HEK293T (cell line): ENCODE measurements at regions not wholly inside any gene's neighbourhood (a gene's known extent, or its start where the extent isn't known, plus 50 kb on each side); places are given as distances from the start of the nearest gene placed in this dataset.

Experiments
- ARNT ChIP-seq: fragments of 450-650 bp; IDR thresholded peaks from 2 replicates; pipeline ENCODE4 v1.6.1; 2017; ENCODE audit warnings: mild to moderate bottlenecking
- BHLHE40 ChIP-seq: fragments of 450-650 bp; IDR thresholded peaks from 2 replicates; pipeline ENCODE4 v1.6.1; 2016; ENCODE audit warnings: mild to moderate bottlenecking, moderate library complexity, borderline replicate concordance
- ELF4 ChIP-seq: fragments of 450-650 bp; IDR thresholded peaks from 2 replicates; pipeline ENCODE4 v1.6.1; 2017; ENCODE audit warnings: antibody characterized with exemption
- FOXA1 ChIP-seq: fragments of 450-650 bp; IDR thresholded peaks from 2 replicates; pipeline ENCODE4 v1.6.1; 2016; ENCODE audit warnings: mild to moderate bottlenecking
- FOXK2 ChIP-seq: fragments of 450-650 bp; IDR thresholded peaks from 2 replicates; pipeline ENCODE4 v1.6.1; 2016; ENCODE audit warnings: mild to moderate bottlenecking
- FOXM1 ChIP-seq: fragments of 450-650 bp; IDR thresholded peaks from 2 replicates; pipeline ENCODE4 v1.6.1; 2017; ENCODE audit warnings: mild to moderate bottlenecking, borderline replicate concordance
- HDGF ChIP-seq: fragments of 450-650 bp; IDR thresholded peaks from 2 replicates; pipeline ENCODE4 v1.6.1; 2017; ENCODE audit warnings: antibody characterized with exemption, borderline replicate concordance
- SP1 ChIP-seq: fragments of 450-650 bp; IDR thresholded peaks from 2 replicates; pipeline ENCODE4 v1.6.1; 2017
- SUZ12 ChIP-seq: fragments of 450-650 bp; IDR thresholded peaks from 2 replicates; pipeline ENCODE4 v1.6.1; 2016; ENCODE audit warnings: mild to moderate bottlenecking

DNA sequence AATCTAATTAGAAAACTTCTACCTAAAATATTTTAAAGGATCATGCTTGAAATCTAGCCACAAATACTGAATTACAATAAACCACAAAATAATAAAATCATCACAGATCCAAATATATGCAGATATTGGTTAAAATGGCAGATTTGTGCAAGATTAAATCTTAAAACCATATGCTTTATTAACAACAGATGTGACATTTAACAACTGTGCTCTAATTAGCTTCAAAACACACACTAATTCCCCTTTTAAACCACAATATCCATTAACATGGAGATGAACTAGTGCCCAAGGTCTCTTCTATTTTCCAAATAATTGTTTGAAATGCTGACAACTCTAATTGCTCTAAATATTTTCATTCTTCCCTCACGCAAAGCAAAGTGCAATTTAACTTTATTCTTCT lies 1530.3 kb downstream of the SI start:
- TF ChIP-seq SUZ12 (no peak), FOXM1 (no peak), FOXA1 (no peak), SP1 (no peak), ARNT (no peak), BHLHE40 (no peak), FOXK2 (no peak), ELF4 (no peak), HDGF (no peak)
